ENCODE measurements at regions not wholly inside any gene's neighbourhood (a gene's known extent, or its start where the extent isn't known, plus 50 kb on each side); places are given as distances from the start of the nearest gene placed in this dataset.

- TF ChIP-seq EZH2 (IDR thresholded peaks at IDR 0.05; ENCODE audit: borderline replicate concordance) (no peak), CTCF (IDR thresholded peaks at IDR 0.05; ENCODE audit: poor library complexity) (no peak)
These were observed 269.8 kb upstream of the KLF6 start for GRCh38 chr10:4054656-4055435.
